ENCODE measurements at regions not wholly inside any gene's neighbourhood (a gene's known extent, or its start where the extent isn't known, plus 50 kb on each side); places are given as distances from the start of the nearest gene placed in this dataset.

DNA sequence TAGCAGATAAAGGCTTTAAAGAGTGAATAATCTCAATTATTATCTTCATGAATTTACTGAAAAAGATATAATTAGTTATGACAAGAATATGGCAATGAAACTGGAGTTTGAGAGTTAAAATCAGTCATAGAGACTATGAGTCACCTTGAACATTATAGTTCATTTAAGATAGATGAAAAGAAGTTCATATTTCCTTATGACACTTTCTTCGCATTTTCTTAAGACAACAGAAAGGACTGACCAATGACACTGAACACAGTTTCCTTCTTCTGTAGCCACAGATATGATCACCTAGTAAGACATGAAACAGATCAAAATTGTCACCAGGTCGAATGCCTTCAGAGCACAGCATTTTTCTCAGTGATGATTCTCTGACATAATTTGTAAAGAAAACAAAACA, 202.1 kb downstream of the KLF12 start:
- Mint-ChIP-seq H3K36me3 (ENCODE audit: low read depth) (peaks cover 48% of the 10 kb centered on the region), H3K9me3 (no peaks in the 10 kb centered on the region), H3K4me1 (ENCODE audit: low read depth) (peaks cover 68% of the 10 kb centered on the region), H3K27me3 (no peaks in the 10 kb centered on the region), H3K4me3 (no peak overlapping the region), H3K27ac (no peak overlapping the region)
- DNase-seq, result no peak
- Histone ChIP-seq H3K36me3 (ENCODE audit: insufficient read depth, low read length) (peaks cover 12% of the 10 kb centered on the region), H3K9me3 (ENCODE audit: control insufficient read depth in 1 of 2, insufficient read depth in 1 of 2, low read length in 2 of 2) (no peaks in the 10 kb centered on the region), H3K27ac (ENCODE audit: low read depth in 1 of 2, low read length in 2 of 2) (no peak overlapping the region), H3K4me1 (ENCODE audit: insufficient read depth, low read length) (peaks cover 8% of the 10 kb centered on the region), H3K4me3 (ENCODE audit: low read length) (no peak overlapping the region), H3K27me3 (ENCODE audit: control insufficient read depth in 1 of 2, insufficient read depth in 2 of 2, low read length in 2 of 2) (no peaks in the 10 kb centered on the region)
- intact Hi-C loops (cut with DNase I, micrococcal nuclease), result no loop called here
- TF ChIP-seq, protein P1, sequence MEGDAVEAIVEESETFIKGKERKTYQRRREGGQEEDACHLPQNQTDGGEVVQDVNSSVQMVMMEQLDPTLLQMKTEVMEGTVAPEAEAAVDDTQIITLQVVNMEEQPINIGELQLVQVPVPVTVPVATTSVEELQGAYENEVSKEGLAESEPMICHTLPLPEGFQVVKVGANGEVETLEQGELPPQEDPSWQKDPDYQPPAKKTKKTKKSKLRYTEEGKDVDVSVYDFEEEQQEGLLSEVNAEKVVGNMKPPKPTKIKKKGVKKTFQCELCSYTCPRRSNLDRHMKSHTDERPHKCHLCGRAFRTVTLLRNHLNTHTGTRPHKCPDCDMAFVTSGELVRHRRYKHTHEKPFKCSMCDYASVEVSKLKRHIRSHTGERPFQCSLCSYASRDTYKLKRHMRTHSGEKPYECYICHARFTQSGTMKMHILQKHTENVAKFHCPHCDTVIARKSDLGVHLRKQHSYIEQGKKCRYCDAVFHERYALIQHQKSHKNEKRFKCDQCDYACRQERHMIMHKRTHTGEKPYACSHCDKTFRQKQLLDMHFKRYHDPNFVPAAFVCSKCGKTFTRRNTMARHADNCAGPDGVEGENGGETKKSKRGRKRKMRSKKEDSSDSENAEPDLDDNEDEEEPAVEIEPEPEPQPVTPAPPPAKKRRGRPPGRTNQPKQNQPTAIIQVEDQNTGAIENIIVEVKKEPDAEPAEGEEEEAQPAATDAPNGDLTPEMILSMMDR (IDR thresholded peaks at IDR 0.05), result no peak
- no peak for ATAC-seq (ENCODE audit: poor library complexity)
- ChIA-PET CTCF (no interaction called here), POLR2A (no interaction called here)

DNA sequence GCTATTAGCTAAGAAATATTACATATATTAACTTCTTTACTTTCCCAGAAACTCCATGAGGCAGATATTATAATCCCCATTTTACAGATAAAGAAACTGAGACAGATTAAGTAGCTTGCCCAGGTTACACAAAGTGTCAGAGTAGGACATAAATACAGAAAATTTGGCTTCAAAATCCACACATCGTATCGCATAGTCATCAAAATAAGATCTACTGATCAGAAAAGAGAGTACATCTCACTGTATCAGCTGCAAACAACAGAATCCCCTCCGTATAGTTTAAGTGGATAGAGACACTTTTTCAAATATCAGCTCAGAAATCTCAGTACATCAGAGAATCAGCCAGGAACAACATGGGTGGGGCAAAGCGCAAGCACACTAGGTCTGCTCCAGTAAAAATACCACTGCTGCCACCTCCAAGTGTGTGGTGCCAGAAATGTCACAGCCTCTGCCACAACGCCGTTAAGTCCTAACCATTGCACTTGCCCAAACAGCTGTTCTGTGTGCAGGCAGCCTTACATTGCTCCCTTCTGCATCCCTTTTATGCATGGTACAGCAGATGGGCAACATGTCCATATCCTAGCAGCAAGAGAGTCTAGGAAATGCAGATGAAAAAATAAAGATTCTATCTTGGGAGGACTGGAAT, 204.8 kb downstream of the KLF12 start:
- TF ChIP-seq, protein P1 (IDR thresholded peaks at IDR 0.05), result no peak
- no peak overlapping the region for H3K27ac ChIP-seq (ENCODE audit: low read depth in 1 of 2, low read length in 2 of 2)
- Mint-ChIP-seq H3K36me3 (ENCODE audit: low read depth) (peaks cover 48% of the 10 kb centered on the region), H3K4me1 (ENCODE audit: low read depth) (peaks cover 82% of the 10 kb centered on the region), H3K27me3 (no peaks in the 10 kb centered on the region), H3K4me3 (no peak overlapping the region), H3K27ac (no peak overlapping the region), H3K9me3 (no peaks in the 10 kb centered on the region)
- no peaks in the 10 kb centered on the region for H3K27me3 ChIP-seq (ENCODE audit: control insufficient read depth in 1 of 2, insufficient read depth in 2 of 2, low read length in 2 of 2)
- peak in 1 of 14 experiments; percentile 30 for DNase-seq
- ATAC-seq (ENCODE audit: poor library complexity), result no peak
- H3K36me3 ChIP-seq (ENCODE audit: insufficient read depth, low read length), result peaks cover 4% of the 10 kb centered on the region
- CTCF ChIA-PET, result interaction anchor here (0.9 to 1.3 kb wide), 2 partner anchors 12 to 358 kb away, joined by 3 to 4 read pairs; no protein-coding TSS in a partner anchor
- H3K9me3 ChIP-seq (ENCODE audit: control insufficient read depth in 1 of 2, insufficient read depth in 1 of 2, low read length in 2 of 2), result no peaks in the 10 kb centered on the region
- no peak overlapping the region for H3K4me3 ChIP-seq (ENCODE audit: low read length)
- POLR2A ChIA-PET, result interaction anchor here (1.2 kb wide), 1 partner anchor 16 kb away, joined by 3 read pairs; no protein-coding TSS in a partner anchor
- peaks cover 11% of the 10 kb centered on the region for H3K4me1 ChIP-seq (ENCODE audit: insufficient read depth, low read length)
- intact Hi-C loops (cut with DNase I, micrococcal nuclease), result no loop called here

DNA sequence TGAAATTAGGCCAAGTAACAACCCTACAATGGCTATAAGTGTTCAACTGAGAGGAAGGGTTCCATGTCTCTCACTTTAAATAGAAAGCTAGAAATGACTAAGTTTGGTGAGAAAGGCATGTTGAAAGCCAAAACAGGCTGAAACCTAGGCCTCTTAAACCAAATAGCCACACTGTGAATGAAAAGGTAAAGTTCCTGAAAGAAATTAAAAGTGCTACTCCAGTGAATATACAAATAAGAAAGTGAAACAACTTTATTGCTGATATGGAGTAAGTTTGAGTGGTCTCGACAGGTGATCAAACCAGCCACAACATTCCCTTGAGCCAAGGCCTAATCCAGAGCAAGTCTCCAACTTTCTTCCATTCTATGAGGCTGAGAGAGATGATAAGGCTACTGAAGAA, 209.6 kb downstream of the KLF12 start:
- Mint-ChIP-seq H3K4me1 (ENCODE audit: low read depth) (peaks cover 95% of the 10 kb centered on the region), H3K36me3 (ENCODE audit: low read depth) (peaks cover 27% of the 10 kb centered on the region), H3K27ac (peak overlapping the region; percentile 10), H3K4me3 (peak overlapping the region; percentile 46), H3K9me3 (no peaks in the 10 kb centered on the region), H3K27me3 (no peaks in the 10 kb centered on the region)
- intact Hi-C loops (cut with DNase I, micrococcal nuclease), result no loop called here
- POLR2A ChIA-PET, result interaction anchor here (0.7 to 1.4 kb wide), 2 partner anchors 60 to 65 kb away, joined by 3 to 4 read pairs; no protein-coding TSS in a partner anchor
- ATAC-seq (ENCODE audit: poor library complexity) (no peak), DNase-seq (no peak)
- Histone ChIP-seq H3K9me3 (ENCODE audit: control insufficient read depth in 1 of 2, insufficient read depth in 1 of 2, low read length in 2 of 2) (no peaks in the 10 kb centered on the region), H3K27ac (ENCODE audit: low read depth in 1 of 2, low read length in 2 of 2) (no peak overlapping the region), H3K4me3 (ENCODE audit: low read length) (no peak overlapping the region), H3K4me1 (ENCODE audit: insufficient read depth, low read length) (peaks cover 14% of the 10 kb centered on the region), H3K27me3 (ENCODE audit: control insufficient read depth in 1 of 2, insufficient read depth in 2 of 2, low read length in 2 of 2) (no peaks in the 10 kb centered on the region), H3K36me3 (ENCODE audit: insufficient read depth, low read length) (peaks cover 1% of the 10 kb centered on the region)
- CTCF ChIA-PET, result no interaction called here
- TF ChIP-seq, protein P1 (IDR thresholded peaks at IDR 0.05), result no peak
